Right atrium auricular region (tissue), 2 donors: ENCODE measurements at regions not wholly inside any gene's neighbourhood (a gene's known extent, or its start where the extent isn't known, plus 50 kb on each side); places are given as distances from the start of the nearest gene placed in this dataset.

Source experiments
- DNase-seq: peaks from one replicate; pipeline ENCODE4 v3.0.0-alpha.2; 2019; ENCODE audit warnings: low spot score
- H3K27ac ChIP-seq, 2 donors: fragments of 200-600 bp; sonication (generic); 1 replicate in 1 of 2; 2 replicates in 1 of 2; pipeline ENCODE4 v1.5.1; 2016 to 2019
- H3K27me3 ChIP-seq, 2 donors: fragments of 200-600 bp; sonication (generic); one replicate each; pipeline versions ENCODE4 v1.5.1 to v1.6.0; 2017 to 2019
- H3K36me3 ChIP-seq: fragments of 200-600 bp; sonication (generic); one replicate; pipeline ENCODE4 v1.5.1; 2016
- H3K4me1 ChIP-seq, 2 donors: fragments of 200-600 bp; sonication (generic); one replicate each; pipeline versions ENCODE4 v1.5.1 to v1.6.0; 2017 to 2019
- H3K4me3 ChIP-seq, 2 donors: fragments of 200-600 bp; sonication (generic); 1 replicate in 1 of 2; 2 replicates in 1 of 2; pipeline ENCODE4 v1.5.1; 2017 to 2019; ENCODE audit warnings: mild to moderate bottlenecking in 1 of 2, moderate library complexity in 1 of 2
- H3K9me3 ChIP-seq, 2 donors: fragments of 200-600 bp; sonication (generic); one replicate each; pipeline ENCODE4 v1.5.1; 2019
- TF ChIP-seq, protein P1 (sequence below), 2 donors: fragments of 200-600 bp; sonication (generic); IDR thresholded peaks; one replicate each; pipeline ENCODE4 v1.5.1; 2019; ENCODE audit warnings: antibody characterized with exemption in 2 of 2

DNA sequence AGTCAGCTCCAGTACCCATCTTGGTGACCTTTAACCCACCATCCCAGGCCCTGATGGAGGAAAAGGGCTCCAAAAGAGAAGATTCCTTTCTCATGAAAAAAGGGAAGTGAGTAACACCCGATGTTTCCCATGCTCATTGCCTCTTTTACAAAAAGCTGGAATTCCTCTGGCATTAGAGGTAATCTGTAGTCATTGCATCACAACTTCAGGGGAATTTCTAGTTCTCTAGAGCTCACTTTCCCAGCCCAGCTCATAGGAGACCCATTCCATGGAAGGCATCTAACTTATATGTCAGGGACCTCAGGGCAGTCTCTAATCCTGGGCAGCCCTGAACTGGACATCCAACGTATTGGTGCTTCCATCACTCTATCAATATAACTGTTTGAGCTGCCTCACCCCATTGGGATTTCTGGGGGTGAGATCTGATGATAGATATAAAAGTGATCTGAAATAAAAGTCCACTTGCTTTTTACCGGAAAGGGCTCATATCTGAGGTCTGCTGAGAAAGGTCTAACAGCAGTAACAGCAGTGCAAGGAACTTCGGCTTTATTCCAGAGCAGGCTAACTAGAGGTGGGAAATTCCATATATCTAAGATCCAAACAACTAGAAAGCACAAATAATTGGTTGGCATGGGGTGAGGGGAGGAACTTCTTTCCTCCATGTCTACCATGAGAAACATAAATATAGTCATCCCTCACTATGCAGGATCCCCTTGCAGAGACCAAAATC, 106.1 kb downstream of the ETAA1 start:
- no peak overlapping the region for H3K4me3 ChIP-seq
- TF ChIP-seq, protein P1, sequence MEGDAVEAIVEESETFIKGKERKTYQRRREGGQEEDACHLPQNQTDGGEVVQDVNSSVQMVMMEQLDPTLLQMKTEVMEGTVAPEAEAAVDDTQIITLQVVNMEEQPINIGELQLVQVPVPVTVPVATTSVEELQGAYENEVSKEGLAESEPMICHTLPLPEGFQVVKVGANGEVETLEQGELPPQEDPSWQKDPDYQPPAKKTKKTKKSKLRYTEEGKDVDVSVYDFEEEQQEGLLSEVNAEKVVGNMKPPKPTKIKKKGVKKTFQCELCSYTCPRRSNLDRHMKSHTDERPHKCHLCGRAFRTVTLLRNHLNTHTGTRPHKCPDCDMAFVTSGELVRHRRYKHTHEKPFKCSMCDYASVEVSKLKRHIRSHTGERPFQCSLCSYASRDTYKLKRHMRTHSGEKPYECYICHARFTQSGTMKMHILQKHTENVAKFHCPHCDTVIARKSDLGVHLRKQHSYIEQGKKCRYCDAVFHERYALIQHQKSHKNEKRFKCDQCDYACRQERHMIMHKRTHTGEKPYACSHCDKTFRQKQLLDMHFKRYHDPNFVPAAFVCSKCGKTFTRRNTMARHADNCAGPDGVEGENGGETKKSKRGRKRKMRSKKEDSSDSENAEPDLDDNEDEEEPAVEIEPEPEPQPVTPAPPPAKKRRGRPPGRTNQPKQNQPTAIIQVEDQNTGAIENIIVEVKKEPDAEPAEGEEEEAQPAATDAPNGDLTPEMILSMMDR (IDR thresholded peaks at IDR 0.05): no peak
- H3K27me3 ChIP-seq: no peaks in the 10 kb centered on the region
- no peaks in the 10 kb centered on the region for H3K4me1 ChIP-seq
- peak overlapping the region in 1 of 2 donors; percentile 16 for H3K27ac ChIP-seq
- no peaks in the 10 kb centered on the region for H3K9me3 ChIP-seq
- no peak for DNase-seq
- H3K36me3 ChIP-seq: no peaks in the 10 kb centered on the region

DNA sequence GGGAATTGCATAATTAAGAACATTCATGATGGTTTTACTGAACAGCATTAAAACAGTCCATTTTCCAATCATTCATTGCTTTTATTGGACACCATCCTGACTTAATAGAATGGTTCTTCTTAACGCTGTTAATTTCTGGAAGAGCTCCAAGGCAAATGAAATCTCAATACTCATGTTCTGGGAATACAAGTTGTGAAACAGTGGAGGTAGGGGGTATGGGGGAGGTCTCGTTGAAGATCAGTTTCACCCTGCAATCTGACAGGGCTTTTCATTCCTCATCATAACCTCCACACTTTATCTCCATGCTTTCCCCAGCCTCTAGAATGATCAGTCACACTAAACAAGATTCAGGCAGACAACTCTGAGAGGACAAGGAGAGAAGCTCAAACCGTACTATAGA, 113.6 kb downstream of the ETAA1 start:
- Histone ChIP-seq H3K4me1 (no peaks in the 10 kb centered on the region), H3K27ac (no peak overlapping the region), H3K9me3 (no peaks in the 10 kb centered on the region), H3K36me3 (no peaks in the 10 kb centered on the region), H3K4me3 (no peak overlapping the region), H3K27me3 (no peaks in the 10 kb centered on the region)
- no peak for DNase-seq
- TF ChIP-seq, protein P1 (IDR thresholded peaks at IDR 0.05): no peak

DNA sequence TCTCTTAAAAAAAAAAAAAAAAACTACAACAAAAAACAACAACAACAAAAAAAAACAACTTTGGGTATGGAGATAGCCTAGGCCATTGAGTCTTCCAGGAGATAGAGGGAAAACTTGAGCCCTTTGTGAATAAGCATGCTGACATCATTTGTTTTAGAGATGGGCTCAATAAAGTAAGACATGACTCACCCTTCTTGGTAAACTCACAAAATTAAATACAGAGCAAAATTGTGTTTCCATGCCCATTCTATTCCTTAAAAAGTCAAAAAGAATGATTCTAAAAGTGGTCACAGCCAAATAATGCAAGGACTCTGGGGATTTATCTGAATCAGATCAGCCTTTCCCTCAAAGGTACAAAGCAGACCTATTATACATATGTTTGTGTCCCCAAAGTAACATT, 117.4 kb downstream of the ETAA1 start:
- H3K36me3 ChIP-seq: no peaks in the 10 kb centered on the region
- H3K27me3 ChIP-seq: no peaks in the 10 kb centered on the region
- H3K27ac ChIP-seq: no peak overlapping the region
- TF ChIP-seq, protein P1 (IDR thresholded peaks at IDR 0.05): no peak
- no peak overlapping the region for H3K4me3 ChIP-seq
- H3K4me1 ChIP-seq: no peaks in the 10 kb centered on the region
- no peak for DNase-seq
- H3K9me3 ChIP-seq: no peaks in the 10 kb centered on the region

DNA sequence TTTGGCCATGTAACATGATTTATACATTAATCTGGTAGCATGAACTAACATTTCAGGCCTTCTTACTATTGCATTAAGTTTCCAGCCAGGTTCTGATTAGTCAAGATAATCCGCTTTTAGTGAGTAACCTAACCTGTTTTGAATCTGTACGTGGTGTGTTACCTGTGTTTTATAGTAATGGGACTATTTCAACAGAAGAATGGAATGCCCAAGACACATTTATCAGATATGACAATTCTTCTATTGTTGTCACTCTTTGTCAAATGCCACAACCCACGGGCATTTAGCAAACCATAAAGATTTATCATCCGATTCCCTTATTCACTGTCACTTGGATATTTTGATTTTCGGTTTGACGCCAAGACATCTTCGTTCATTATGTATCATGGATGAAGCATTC, 117.9 kb downstream of the ETAA1 start:
- H3K27me3 ChIP-seq: no peaks in the 10 kb centered on the region
- TF ChIP-seq, protein P1 (IDR thresholded peaks at IDR 0.05): no peak
- no peaks in the 10 kb centered on the region for H3K4me1 ChIP-seq
- no peaks in the 10 kb centered on the region for H3K9me3 ChIP-seq
- no peak overlapping the region for H3K4me3 ChIP-seq
- DNase-seq: no peak
- H3K36me3 ChIP-seq: no peaks in the 10 kb centered on the region
- H3K27ac ChIP-seq: no peak overlapping the region

DNA sequence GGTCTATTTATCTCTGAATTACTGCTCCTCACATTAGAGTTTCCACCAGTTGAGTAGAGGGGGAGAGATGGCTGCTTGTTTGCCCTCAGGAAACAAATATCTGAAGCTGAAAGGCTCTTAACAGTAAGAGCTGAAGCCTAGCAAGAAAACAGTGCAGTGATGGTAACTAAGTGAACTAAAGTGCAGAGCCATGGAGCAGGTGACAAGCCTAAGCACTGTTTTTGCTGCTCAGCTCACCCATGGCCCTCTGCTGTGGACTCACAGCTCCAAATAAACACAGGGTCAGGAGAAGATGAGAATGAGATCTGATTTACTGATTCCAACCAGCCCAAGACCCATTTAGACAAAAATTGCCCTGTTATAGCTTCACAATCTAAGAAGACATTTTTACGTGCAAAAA, 118.4 kb downstream of the ETAA1 start:
- Histone ChIP-seq H3K27ac (no peak overlapping the region), H3K4me1 (no peaks in the 10 kb centered on the region), H3K4me3 (no peak overlapping the region), H3K27me3 (no peaks in the 10 kb centered on the region), H3K36me3 (no peaks in the 10 kb centered on the region), H3K9me3 (no peaks in the 10 kb centered on the region)
- TF ChIP-seq, protein P1 (IDR thresholded peaks at IDR 0.05): no peak
- DNase-seq: no peak

DNA sequence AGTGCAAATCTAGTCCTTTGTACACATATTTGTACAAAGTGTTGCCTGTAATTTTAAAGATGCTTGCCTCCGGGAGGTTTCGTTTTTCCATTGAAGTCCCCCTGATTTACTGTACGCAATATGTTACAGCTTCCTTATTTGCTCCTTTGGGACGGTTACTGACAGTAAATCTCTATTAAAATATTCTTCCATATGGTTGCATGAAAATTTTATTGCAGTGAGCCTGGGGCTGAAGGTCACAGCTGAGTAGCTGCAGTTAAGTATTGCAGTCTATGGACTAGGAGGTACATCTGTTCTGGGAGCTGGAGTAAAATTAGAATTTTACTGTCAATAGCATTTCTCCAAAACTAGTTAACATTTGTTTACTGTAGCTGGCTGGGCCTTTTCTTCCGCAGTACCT, 119.2 kb downstream of the ETAA1 start:
- H3K27me3 ChIP-seq: no peaks in the 10 kb centered on the region
- no peak for DNase-seq
- H3K36me3 ChIP-seq: no peaks in the 10 kb centered on the region

More for the DNA sequence above, 119.2 kb downstream of the ETAA1 start:
- Histone ChIP-seq H3K27ac (no peak overlapping the region), H3K4me3 (no peak overlapping the region), H3K4me1 (no peaks in the 10 kb centered on the region), H3K9me3 (no peaks in the 10 kb centered on the region)
- TF ChIP-seq, protein P1 (IDR thresholded peaks at IDR 0.05): no peak
